Smooth muscle cell (in vitro differentiated cells): ENCODE measurements at regions not wholly inside any gene's neighbourhood (a gene's known extent, or its start where the extent isn't known, plus 50 kb on each side); places are given as distances from the start of the nearest gene placed in this dataset.

ENCODE experiments used
- DNase-seq: peaks from one replicate; lab custom pipeline; 2025; ENCODE audit not compliant: unreplicated experiment; lab: John Stamatoyannopoulos, UW
- H2AFZ ChIP-seq: fragments of 200-600 bp; sonication (generic); 2 replicates; pipeline ENCODE4 v1.6.0; 2016; ENCODE audit warnings: antibody characterized with exemption, low read depth, mild to moderate bottlenecking
- H3F3A ChIP-seq: fragments of 200-600 bp; sonication (generic); 2 replicates; pipeline ENCODE4 v1.6.0; 2017; ENCODE audit warnings: antibody characterized with exemption, low read depth
- H3K27ac ChIP-seq: fragments of 200-600 bp; sonication (generic); 2 replicates; pipeline ENCODE4 v1.5.1; 2016; ENCODE audit warnings: low read depth, mild to moderate bottlenecking
- H3K27me3 ChIP-seq: fragments of 200-600 bp; sonication (generic); 2 replicates; pipeline ENCODE4 v1.6.1; 2016; ENCODE audit warnings: low read depth, mild to moderate bottlenecking
- H3K36me3 ChIP-seq: fragments of 200-600 bp; sonication (generic); 2 replicates; pipeline ENCODE4 v1.5.1; 2016; ENCODE audit warnings: low read depth
- H3K4me1 ChIP-seq: fragments of 200-600 bp; sonication (generic); 2 replicates; pipeline ENCODE4 v1.5.1; 2016; ENCODE audit warnings: low read depth
- H3K4me2 ChIP-seq: fragments of 200-600 bp; sonication (generic); 2 replicates; pipeline ENCODE4 v1.6.0; 2016; ENCODE audit warnings: mild to moderate bottlenecking
- H3K4me3 ChIP-seq: fragments of 200-600 bp; sonication (generic); 2 replicates; pipeline ENCODE4 v1.5.1; 2016; ENCODE audit warnings: mild to moderate bottlenecking
- H3K79me2 ChIP-seq: fragments of 200-600 bp; sonication (generic); 2 replicates; pipeline ENCODE4 v1.6.0; 2016; ENCODE audit warnings: low read depth, mild to moderate bottlenecking
- H3K9ac ChIP-seq: fragments of 200-600 bp; sonication (generic); 2 replicates; pipeline ENCODE4 v1.6.0; 2016; ENCODE audit warnings: low read depth
- H3K9me3 ChIP-seq: fragments of 200-600 bp; sonication (generic); replicated peaks from 2 replicates; pipeline ENCODE4 v1.5.1; 2016; ENCODE audit warnings: low read depth
- H4K20me1 ChIP-seq: fragments of 200-600 bp; sonication (generic); 2 replicates; pipeline ENCODE4 v1.6.0; 2016; ENCODE audit warnings: low read depth
- WGBS: methylation state at CpG from one replicate; pipeline ENCODE4 v1.1.7; 2016; ENCODE audit warnings: low lambda C conversion rate; 5-methylcytosine and 5-hydroxymethylcytosine counted together
- TF ChIP-seq, protein P1 (sequence below): fragments of 200-600 bp; sonication (generic); IDR thresholded peaks from 2 replicates; pipeline ENCODE4 v1.5.1; 2017; ENCODE audit warnings: borderline replicate concordance, mild to moderate bottlenecking, antibody characterized with exemption; ENCODE audit not compliant: insufficient read depth, poor library complexity, severe bottlenecking

DNA sequence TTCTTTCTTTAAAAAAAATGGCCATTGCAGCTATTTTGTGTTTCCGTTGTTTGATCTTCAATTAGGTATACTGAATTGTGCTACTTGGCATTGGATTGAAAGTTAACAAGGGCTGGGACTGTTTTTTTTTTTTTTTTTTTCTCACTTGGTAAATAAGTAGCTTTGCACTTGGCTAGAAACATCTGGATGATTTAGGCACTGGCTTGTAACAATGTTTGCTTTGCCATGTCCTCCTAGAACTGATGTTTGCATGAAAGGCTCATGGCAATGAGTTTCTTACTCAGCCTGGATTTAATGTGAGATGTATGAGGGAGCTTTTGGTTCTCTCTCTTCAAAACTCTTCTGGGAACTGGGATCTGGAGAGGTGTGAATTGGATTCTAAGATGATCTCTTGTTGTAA, 414.1 kb downstream of the CDH26 start:
- TF ChIP-seq, protein P1, sequence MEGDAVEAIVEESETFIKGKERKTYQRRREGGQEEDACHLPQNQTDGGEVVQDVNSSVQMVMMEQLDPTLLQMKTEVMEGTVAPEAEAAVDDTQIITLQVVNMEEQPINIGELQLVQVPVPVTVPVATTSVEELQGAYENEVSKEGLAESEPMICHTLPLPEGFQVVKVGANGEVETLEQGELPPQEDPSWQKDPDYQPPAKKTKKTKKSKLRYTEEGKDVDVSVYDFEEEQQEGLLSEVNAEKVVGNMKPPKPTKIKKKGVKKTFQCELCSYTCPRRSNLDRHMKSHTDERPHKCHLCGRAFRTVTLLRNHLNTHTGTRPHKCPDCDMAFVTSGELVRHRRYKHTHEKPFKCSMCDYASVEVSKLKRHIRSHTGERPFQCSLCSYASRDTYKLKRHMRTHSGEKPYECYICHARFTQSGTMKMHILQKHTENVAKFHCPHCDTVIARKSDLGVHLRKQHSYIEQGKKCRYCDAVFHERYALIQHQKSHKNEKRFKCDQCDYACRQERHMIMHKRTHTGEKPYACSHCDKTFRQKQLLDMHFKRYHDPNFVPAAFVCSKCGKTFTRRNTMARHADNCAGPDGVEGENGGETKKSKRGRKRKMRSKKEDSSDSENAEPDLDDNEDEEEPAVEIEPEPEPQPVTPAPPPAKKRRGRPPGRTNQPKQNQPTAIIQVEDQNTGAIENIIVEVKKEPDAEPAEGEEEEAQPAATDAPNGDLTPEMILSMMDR, result no peak
- H4K20me1 ChIP-seq, result no peaks in the 10 kb centered on the region
- no peak overlapping the region for H3K4me2 ChIP-seq
- no peaks in the 10 kb centered on the region for H3F3A ChIP-seq
- 90% methylated on average over 1 of the region's 1 CpG for WGBS
- H3K4me1 ChIP-seq, result no peaks in the 10 kb centered on the region
- H3K27ac ChIP-seq, result no peak overlapping the region
- H3K4me3 ChIP-seq, result no peak overlapping the region
- no peak overlapping the region for H3K9ac ChIP-seq
- H3K36me3 ChIP-seq, result no peaks in the 10 kb centered on the region
- H3K9me3 ChIP-seq, result no peaks in the 10 kb centered on the region
- no peaks in the 10 kb centered on the region for H3K79me2 ChIP-seq
- DNase-seq, result no peak
- H3K27me3 ChIP-seq, result peaks cover 3% of the 10 kb centered on the region
- H2AFZ ChIP-seq, result no peak overlapping the region

DNA sequence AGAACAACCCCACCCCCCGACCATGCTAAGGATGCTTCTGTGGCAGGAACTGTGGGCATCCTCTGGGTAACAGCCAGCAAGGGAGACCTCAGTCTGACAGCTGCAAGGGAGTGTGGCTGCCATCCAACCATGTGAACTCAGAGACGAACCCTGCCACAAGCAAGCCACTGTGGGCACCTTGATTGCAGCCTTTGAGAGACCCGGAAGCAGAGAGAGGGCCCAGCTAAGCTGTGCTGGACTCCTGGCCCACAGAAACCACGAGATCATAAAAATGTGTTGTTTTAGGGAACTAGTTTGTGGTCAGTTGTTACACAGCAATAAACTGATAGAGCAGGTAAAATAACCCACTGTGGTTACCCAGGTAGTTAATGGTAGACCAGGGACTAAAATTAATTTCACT, 414.6 kb downstream of the CDH26 start:
- no peaks in the 10 kb centered on the region for H3F3A ChIP-seq
- no peaks in the 10 kb centered on the region for H4K20me1 ChIP-seq
- no peaks in the 10 kb centered on the region for H3K36me3 ChIP-seq
- H3K27me3 ChIP-seq, result peaks cover 3% of the 10 kb centered on the region
- no peaks in the 10 kb centered on the region for H3K9me3 ChIP-seq
- no peaks in the 10 kb centered on the region for H3K4me1 ChIP-seq
- H3K79me2 ChIP-seq, result no peaks in the 10 kb centered on the region
- H3K4me3 ChIP-seq, result no peak overlapping the region
- DNase-seq, result no peak
- H3K9ac ChIP-seq, result no peak overlapping the region
- 84% methylated on average over 4 of the region's 4 CpGs for WGBS
- no peak overlapping the region for H3K27ac ChIP-seq
- TF ChIP-seq, protein P1, result no peak
- H2AFZ ChIP-seq, result no peak overlapping the region
- no peak overlapping the region for H3K4me2 ChIP-seq

DNA sequence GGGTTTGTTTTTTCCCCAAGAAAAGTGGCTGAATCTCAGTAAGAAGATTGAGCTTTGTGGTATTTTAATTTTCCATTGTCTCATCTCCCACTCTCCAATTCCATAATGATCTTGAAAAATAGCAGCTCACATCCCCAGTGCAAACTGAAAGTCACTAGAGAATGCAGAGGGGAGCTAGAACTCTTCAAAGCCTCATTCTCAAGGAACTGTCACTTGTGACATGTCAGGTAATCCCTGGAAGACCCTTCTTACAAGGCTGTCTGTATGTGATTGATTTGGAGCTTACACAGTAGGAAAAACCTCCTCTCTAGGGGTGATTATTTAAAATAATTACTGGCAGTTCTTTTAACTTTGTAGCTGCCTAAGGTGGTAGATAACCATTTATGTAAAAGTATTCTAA, 420.4 kb downstream of the CDH26 start:
- TF ChIP-seq, protein P1, result no peak
- no peak overlapping the region for H2AFZ ChIP-seq
- no peak overlapping the region for H3K4me3 ChIP-seq
- DNase-seq, result no peak
- peaks cover 3% of the 10 kb centered on the region for H3K27me3 ChIP-seq
- H3K36me3 ChIP-seq, result no peaks in the 10 kb centered on the region
- H4K20me1 ChIP-seq, result no peaks in the 10 kb centered on the region
- no peaks in the 10 kb centered on the region for H3K79me2 ChIP-seq
- H3K4me2 ChIP-seq, result no peak overlapping the region
- no peaks in the 10 kb centered on the region for H3K4me1 ChIP-seq
- H3K9me3 ChIP-seq, result no peaks in the 10 kb centered on the region
- no peak overlapping the region for H3K9ac ChIP-seq
- H3K27ac ChIP-seq, result no peak overlapping the region
- H3F3A ChIP-seq, result no peaks in the 10 kb centered on the region

DNA sequence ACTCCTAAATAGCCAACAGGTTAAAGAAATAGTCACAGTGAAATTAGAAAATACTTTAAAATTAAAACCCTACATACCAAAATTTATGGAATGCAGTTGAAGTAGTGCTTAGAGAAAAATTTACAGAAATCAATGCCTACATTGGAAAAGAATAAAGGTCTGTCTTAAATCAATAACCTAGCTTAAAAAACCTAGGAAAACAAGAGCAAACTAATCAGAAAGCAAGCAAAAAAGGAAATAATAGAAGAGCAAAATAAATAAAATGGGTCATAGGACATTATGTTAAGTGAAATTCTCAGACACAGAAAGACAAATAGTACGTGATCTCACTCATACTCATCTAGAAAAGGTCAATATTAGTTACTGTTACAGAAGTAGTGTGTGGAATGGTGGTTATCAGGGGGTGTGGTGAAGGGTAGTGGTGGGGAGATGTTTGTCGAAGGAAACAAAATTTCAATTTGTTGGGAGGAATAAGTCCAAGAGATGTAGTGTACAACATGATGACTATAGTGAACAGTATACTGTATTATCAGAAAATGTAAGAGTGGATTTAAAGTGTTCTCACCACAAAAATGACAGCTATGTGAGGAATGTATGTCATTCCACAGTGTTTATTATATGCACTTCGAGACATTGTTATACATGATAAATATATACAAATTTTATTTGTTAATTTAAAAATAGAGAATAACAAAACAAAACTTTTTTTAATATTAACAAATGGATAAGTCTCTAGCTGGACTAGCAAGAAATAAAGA, 423.6 kb downstream of the CDH26 start:
- Histone ChIP-seq H2AFZ (no peak overlapping the region), H3K9ac (no peak overlapping the region), H3K4me3 (no peak overlapping the region), H3K79me2 (no peaks in the 10 kb centered on the region), H3K4me1 (no peaks in the 10 kb centered on the region), H3K27ac (no peak overlapping the region), H3F3A (no peaks in the 10 kb centered on the region), H3K9me3 (no peaks in the 10 kb centered on the region), H3K4me2 (no peak overlapping the region), H3K27me3 (no peaks in the 10 kb centered on the region), H3K36me3 (no peaks in the 10 kb centered on the region), H4K20me1 (no peaks in the 10 kb centered on the region)
- TF ChIP-seq, protein P1, result no peak
- DNase-seq, result no peak
- 77% methylated on average over 3 of the region's 3 CpGs for WGBS
